LNCaP clone FGC (cell line): ENCODE measurements at regions not wholly inside any gene's neighbourhood (a gene's known extent, or its start where the extent isn't known, plus 50 kb on each side); places are given as distances from the start of the nearest gene placed in this dataset.

ENCODE experiments used
- DNase-seq: peaks from one replicate; pipeline ENCODE4 v3.0.0-alpha.2; 2011; ENCODE audit warnings: low read depth
- H3K4me3 ChIP-seq: 2 replicates; pipeline ENCODE4 v1.5.1; 2011; ENCODE audit warnings: mild to moderate bottlenecking, low read depth, low read length, control low read depth
- CTCF ChIP-seq: IDR thresholded peaks from 2 replicates; pipeline ENCODE4 v1.5.1; 2012; ENCODE audit warnings: mild to moderate bottlenecking; ENCODE audit not compliant: control insufficient read depth, insufficient read depth; ENCODE audit errors: extremely low read depth

GRCh38 chr10:44178281-44178680 lies 206.6 kb downstream of the CXCL12 start:
- H3K4me3 ChIP-seq = no peak overlapping the region
- no peak for DNase-seq

GRCh38 chr10:44177610-44178009 lies 207.3 kb downstream of the CXCL12 start:
- DNase-seq = no peak
- TF ChIP-seq CTCF = no peak
- no peak overlapping the region for H3K4me3 ChIP-seq

More at GRCh38 chr10:44178281-44178680, 206.6 kb downstream of the CXCL12 start:
- no peak for TF ChIP-seq CTCF

- no peak for TF ChIP-seq CTCF
- H3K4me3 ChIP-seq = no peak overlapping the region
- DNase-seq = no peak
These were observed 208.6 kb downstream of the CXCL12 start for GRCh38 chr10:44176311-44176710.

GRCh38 chr10:44173608-44173894 lies 211.3 kb downstream of the CXCL12 start:
- TF ChIP-seq CTCF = no peak
- no peak for DNase-seq
- H3K4me3 ChIP-seq = no peak overlapping the region

GRCh38 chr10:44172883-44173607 lies 211.9 kb downstream of the CXCL12 start:
- H3K4me3 ChIP-seq = no peak overlapping the region
- DNase-seq = no peak
- no peak for TF ChIP-seq CTCF

GRCh38 chr10:44171765-44172164 lies 213.1 kb downstream of the CXCL12 start:
- TF ChIP-seq CTCF = no peak
- no peak for DNase-seq
- H3K4me3 ChIP-seq = no peak overlapping the region

GRCh38 chr10:44168478-44168877 lies 216.4 kb downstream of the CXCL12 start:
- H3K4me3 ChIP-seq = no peak overlapping the region
- TF ChIP-seq CTCF = no peak
- no peak for DNase-seq
